Heart left ventricle (tissue), 13 donors: ENCODE measurements at regions not wholly inside any gene's neighbourhood (a gene's known extent, or its start where the extent isn't known, plus 50 kb on each side); places are given as distances from the start of the nearest gene placed in this dataset.

Experiments used
- CTCF ChIP-seq, 12 donors: fragments of 200-600 bp; sonication (generic) in 4 of 12; IDR thresholded peaks; one replicate each; pipeline versions ENCODE4 v1.5.0 to v1.8.0; 2018 to 2022; ENCODE audit warnings: antibody characterized with exemption in 12 of 12, mild to moderate bottlenecking in 5 of 12
- POLR2A ChIP-seq, 2 donors: fragments of 450-650 bp; IDR thresholded peaks; one replicate each; pipeline ENCODE4 v1.6.1; 2017; ENCODE audit warnings: antibody characterized with exemption in 2 of 2, mild to moderate bottlenecking in 2 of 2, moderate library complexity in 2 of 2
- donor health status: ischemic (EF 13 %, LVEDD 7.1; RV severe dilation, severe dysfunction).
- donor health status: DM: no; HTN: yes; CAD: no.
- donor health status: DM: no; HTN: no; CAD: no.
- donor health status: ischemic (EF 25% LVEDD 6.9; RV normal size, moderate dysfunction).
- donor health status: ischemic (EF 25% LVEDD 5.7; RV mildly dilated, moderate dysfunction).
- donor health status: ischemic (EF 35%, LVEDD 5.7; RV mildly dilated, moderate dysfunction).
- donor health status: nonischemic (EF 11% LVEDD 7.7; RV severe dilation, severe dysfunction).
- donor health status: DM: yes; HTN: yes; CAD: no.
- donor health status: PGD.
- donor health status: ischemic (EF 29% LVEDD 5.4; RV normal size, mild dysfunction).
- donor health status: nonischemic (EF 23%, LVEDD 6.1; RV moderate dilation, normal function).

DNA sequence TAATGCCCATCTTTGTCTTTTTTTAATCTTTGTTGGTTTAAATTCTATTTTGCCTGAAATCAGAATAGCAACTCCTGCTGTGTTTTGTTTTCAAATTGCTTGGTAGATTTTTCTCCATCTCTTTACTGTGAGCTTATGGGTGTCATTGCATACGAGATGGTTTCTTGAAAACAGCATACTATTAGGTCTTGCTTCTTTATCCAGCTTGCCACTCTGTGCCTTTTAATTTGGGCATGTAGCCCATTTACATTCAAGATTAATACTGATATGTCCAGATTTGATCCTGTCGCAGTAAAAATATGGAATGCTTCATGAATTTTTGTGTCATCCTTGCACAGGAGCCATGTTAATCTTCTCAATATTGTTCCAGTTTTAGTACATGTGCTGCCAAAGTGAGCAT, 316.6 kb downstream of the CGGBP1 start:
- TF ChIP-seq CTCF (IDR thresholded peaks at IDR 0.05), result no peak
- no peak for TF ChIP-seq POLR2A (IDR thresholded peaks at IDR 0.05)
